Stimulated activated effector memory CD8-positive, alpha-beta T cell treated with anti-CD3 and anti-CD28 coated beads, Interleukin-12 subunit alpha, Interleukin-12 subunit beta, amount 100 ng/mL, for 72 hours (primary cell): ENCODE measurements at regions not wholly inside any gene's neighbourhood (a gene's known extent, or its start where the extent isn't known, plus 50 kb on each side); places are given as distances from the start of the nearest gene placed in this dataset.

ENCODE experiments used
- ATAC-seq: fragments of 150-1000 bp; cut with Tn5 transposase; 2 replicates; pipeline ENCODE4 v1.10.0; 2021
- DNase-seq, 2 donors: peaks; one replicate each; pipeline ENCODE4 v3.0.0; 2021 to 2022; ENCODE audit warnings: low spot score in 2 of 2
- H3K27ac Mint-ChIP-seq: one replicate; pipeline ENCODE4 v1.8.0; 2022; ENCODE audit warnings: mild to moderate bottlenecking, mixed read lengths
- H3K36me3 Mint-ChIP-seq: one replicate; pipeline ENCODE4 v1.8.0; 2022; ENCODE audit warnings: mild to moderate bottlenecking, mixed read lengths
- H3K4me1 Mint-ChIP-seq: one replicate; pipeline ENCODE4 v1.8.0; 2022; ENCODE audit warnings: mixed read lengths
- H3K4me3 Mint-ChIP-seq: one replicate; pipeline ENCODE4 v1.8.0; 2022; ENCODE audit warnings: mild to moderate bottlenecking, mixed read lengths
- H3K9me3 Mint-ChIP-seq: one replicate; pipeline ENCODE4 v1.8.0; 2022; ENCODE audit warnings: mixed read lengths

- H3K36me3 Mint-ChIP-seq = no peaks in the 10 kb centered on the region
- no peak for ATAC-seq
These were observed 179.0 kb downstream of the ADGRA3 start for GRCh38 chr4:22336822-22337221.

GRCh38 chr4:22334155-22334554, 181.7 kb downstream of the ADGRA3 start:
- DNase-seq (no peak), ATAC-seq (no peak)
- Mint-ChIP-seq H3K9me3 (peaks cover 10% of the 10 kb centered on the region), H3K4me3 (no peak overlapping the region), H3K4me1 (no peaks in the 10 kb centered on the region), H3K27ac (no peak overlapping the region), H3K36me3 (no peaks in the 10 kb centered on the region)

More at GRCh38 chr4:22336822-22337221, 179.0 kb downstream of the ADGRA3 start:
- H3K27ac Mint-ChIP-seq = no peak overlapping the region
- H3K9me3 Mint-ChIP-seq = peaks cover 15% of the 10 kb centered on the region
- H3K4me1 Mint-ChIP-seq = no peaks in the 10 kb centered on the region
- no peak for DNase-seq
- no peak overlapping the region for H3K4me3 Mint-ChIP-seq

DNA sequence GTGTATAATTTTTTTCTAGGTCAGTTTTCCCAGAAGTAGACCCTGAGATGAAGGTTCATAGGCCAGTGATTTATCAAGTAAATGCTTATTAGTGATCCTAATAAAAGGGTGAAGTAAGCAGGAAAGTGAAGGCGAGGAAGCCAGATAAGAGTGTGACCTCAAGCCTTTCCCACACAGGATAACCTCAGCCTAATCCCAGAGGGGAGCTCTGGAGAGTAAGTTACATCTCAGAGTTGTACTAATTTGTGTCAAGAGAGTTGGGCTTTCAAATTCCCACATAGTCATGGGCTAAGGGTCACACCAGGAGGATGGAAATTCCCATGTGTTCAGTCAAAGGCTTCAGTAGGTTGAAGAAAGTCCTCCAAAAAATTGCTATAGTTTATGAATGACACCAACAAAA, 191.4 kb downstream of the ADGRA3 start:
- H3K4me1 Mint-ChIP-seq = no peaks in the 10 kb centered on the region
- no peak overlapping the region for H3K27ac Mint-ChIP-seq
- DNase-seq (no peak), ATAC-seq (no peak)
- H3K36me3 Mint-ChIP-seq = no peaks in the 10 kb centered on the region
- H3K4me3 Mint-ChIP-seq = no peak overlapping the region
- peaks cover 24% of the 10 kb centered on the region for H3K9me3 Mint-ChIP-seq

GRCh38 chr4:22323691-22324090, 192.2 kb downstream of the ADGRA3 start:
- Mint-ChIP-seq H3K4me1 (no peaks in the 10 kb centered on the region), H3K4me3 (no peak overlapping the region), H3K36me3 (no peaks in the 10 kb centered on the region), H3K9me3 (peaks cover 24% of the 10 kb centered on the region), H3K27ac (no peak overlapping the region)
- ATAC-seq (no peak), DNase-seq (no peak)

GRCh38 chr4:22322996-22323395, 192.9 kb downstream of the ADGRA3 start:
- Mint-ChIP-seq H3K36me3 (no peaks in the 10 kb centered on the region), H3K27ac (no peak overlapping the region), H3K9me3 (peaks cover 24% of the 10 kb centered on the region), H3K4me1 (no peaks in the 10 kb centered on the region), H3K4me3 (no peak overlapping the region)
- DNase-seq (no peak), ATAC-seq (no peak)

DNA sequence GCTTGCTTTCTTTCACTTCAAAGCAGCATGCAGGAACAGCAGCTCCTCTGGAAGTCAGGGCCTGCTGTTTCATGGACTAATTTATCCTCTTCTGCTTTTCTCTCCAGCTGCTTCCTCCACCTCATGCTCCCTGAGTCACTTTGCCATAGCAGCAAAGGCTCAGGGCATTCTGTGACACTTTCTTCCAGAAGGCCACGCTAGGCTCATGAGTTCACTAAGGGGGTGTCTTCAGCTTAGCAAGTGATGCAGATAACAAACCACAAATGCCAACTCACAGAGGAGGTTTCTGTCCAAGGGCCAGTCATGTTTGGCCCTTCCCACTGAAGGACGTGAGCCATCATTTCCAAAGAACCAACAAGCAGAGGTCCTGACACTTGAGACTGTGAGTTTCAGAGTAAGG, 200.2 kb downstream of the ADGRA3 start:
- no peaks in the 10 kb centered on the region for H3K36me3 Mint-ChIP-seq
- DNase-seq (no peak), ATAC-seq (no peak)
- peaks cover 16% of the 10 kb centered on the region for H3K9me3 Mint-ChIP-seq
- no peak overlapping the region for H3K4me3 Mint-ChIP-seq
- H3K27ac Mint-ChIP-seq = no peak overlapping the region
- no peaks in the 10 kb centered on the region for H3K4me1 Mint-ChIP-seq

DNA sequence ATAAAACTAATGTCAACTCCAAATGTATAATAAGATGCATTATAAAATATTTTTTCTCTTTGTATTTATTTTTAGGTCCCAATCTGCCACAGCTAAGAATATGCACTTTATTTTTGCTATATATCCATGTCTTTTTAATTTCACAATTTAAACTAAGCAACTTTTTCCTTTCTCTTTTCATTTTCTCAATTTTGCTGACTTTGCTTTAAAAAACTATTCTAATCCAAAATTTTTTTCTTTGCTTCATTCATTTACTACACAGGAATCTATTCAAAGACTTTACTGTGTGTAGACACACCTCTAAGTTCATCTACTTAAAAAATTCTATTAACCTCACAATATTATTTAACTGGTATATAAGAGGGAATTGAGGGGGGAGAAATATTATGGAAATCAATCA, 201.9 kb downstream of the ADGRA3 start:
- DNase-seq (no peak), ATAC-seq (no peak)
- Mint-ChIP-seq H3K4me3 (no peak overlapping the region), H3K27ac (no peak overlapping the region), H3K9me3 (peaks cover 12% of the 10 kb centered on the region), H3K4me1 (no peaks in the 10 kb centered on the region), H3K36me3 (no peaks in the 10 kb centered on the region)

- H3K4me1 Mint-ChIP-seq = no peaks in the 10 kb centered on the region
- ATAC-seq = no peak
- H3K27ac Mint-ChIP-seq = no peak overlapping the region
- H3K4me3 Mint-ChIP-seq = no peak overlapping the region
- DNase-seq = no peak
- peaks cover 12% of the 10 kb centered on the region for H3K9me3 Mint-ChIP-seq
- no peaks in the 10 kb centered on the region for H3K36me3 Mint-ChIP-seq
These were observed 203.8 kb downstream of the ADGRA3 start for GRCh38 chr4:22312113-22312512.

GRCh38 chr4:22301253-22301652, 214.6 kb downstream of the ADGRA3 start:
- Mint-ChIP-seq H3K4me1 (no peaks in the 10 kb centered on the region), H3K36me3 (no peaks in the 10 kb centered on the region), H3K4me3 (no peak overlapping the region), H3K27ac (no peak overlapping the region), H3K9me3 (peaks cover 29% of the 10 kb centered on the region)
- DNase-seq = no peak
- no peak for ATAC-seq

GRCh38 chr4:22299678-22300077, 216.2 kb downstream of the ADGRA3 start:
- Mint-ChIP-seq H3K4me1 (no peaks in the 10 kb centered on the region), H3K9me3 (peaks cover 25% of the 10 kb centered on the region), H3K27ac (no peak overlapping the region), H3K4me3 (no peak overlapping the region), H3K36me3 (no peaks in the 10 kb centered on the region)
- ATAC-seq (no peak), DNase-seq (no peak)

DNA sequence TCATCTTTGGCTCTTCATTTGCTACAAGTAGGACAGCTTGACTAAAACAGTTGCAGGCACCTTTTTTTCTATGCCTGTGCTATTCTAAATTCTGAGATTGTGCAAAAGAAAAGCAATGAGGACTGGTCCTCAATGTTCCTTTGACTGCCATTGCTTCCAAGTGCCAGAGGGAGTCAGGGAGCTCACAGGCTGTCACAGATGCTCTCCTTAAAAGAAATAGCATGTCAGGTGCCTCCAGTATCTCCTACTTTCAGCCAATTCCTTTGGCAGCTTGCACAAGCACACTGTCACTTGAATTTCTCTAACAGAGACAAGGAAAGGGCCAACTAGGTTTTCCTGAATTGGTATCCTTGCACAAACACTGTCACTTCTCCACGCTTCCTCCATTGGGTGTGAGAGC, 228.2 kb downstream of the ADGRA3 start:
- peaks cover 15% of the 10 kb centered on the region for H3K9me3 Mint-ChIP-seq
- no peaks in the 10 kb centered on the region for H3K4me1 Mint-ChIP-seq
- no peaks in the 10 kb centered on the region for H3K36me3 Mint-ChIP-seq
- H3K27ac Mint-ChIP-seq = no peak overlapping the region
- DNase-seq (no peak), ATAC-seq (no peak)
- no peak overlapping the region for H3K4me3 Mint-ChIP-seq

DNA sequence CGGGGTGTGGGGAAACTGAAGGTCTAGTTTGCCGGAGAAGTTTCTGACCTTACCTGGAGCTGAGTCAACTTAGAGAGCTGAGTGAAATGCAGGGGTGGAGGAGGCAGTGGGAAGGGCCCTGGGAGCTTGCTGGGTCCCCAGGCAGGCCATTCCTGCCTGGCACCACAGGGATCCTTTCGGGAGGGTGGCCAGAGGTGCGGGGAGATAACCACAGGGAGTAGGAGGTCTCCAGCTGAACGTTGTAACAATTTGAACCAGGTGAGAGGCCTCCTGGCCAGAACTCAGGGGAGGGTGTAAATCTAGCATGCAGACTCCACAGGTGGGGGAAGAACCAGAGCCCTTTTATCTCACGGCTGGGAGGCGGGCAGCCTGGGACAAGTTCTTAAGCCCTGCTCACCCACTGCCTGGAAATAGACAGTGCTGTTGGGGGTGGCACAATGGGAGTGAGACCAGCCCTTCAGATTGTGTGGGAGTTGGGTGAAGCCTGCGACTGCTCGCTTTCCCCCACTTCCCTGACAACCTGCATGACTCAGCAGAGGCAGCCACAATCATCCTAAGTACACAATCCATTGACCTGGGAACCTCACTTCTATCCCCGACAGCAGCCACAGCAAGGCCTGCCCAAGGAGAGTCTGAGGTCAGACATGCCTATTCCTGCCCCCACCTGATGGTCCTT, 247.4 kb downstream of the ADGRA3 start:
- no peaks in the 10 kb centered on the region for H3K4me1 Mint-ChIP-seq
- DNase-seq = no peak
- no peak overlapping the region for H3K4me3 Mint-ChIP-seq
- H3K27ac Mint-ChIP-seq = no peak overlapping the region
- H3K36me3 Mint-ChIP-seq = no peaks in the 10 kb centered on the region
- no peak for ATAC-seq
- peaks cover 25% of the 10 kb centered on the region for H3K9me3 Mint-ChIP-seq

- DNase-seq (no peak), ATAC-seq (no peak)
- Mint-ChIP-seq H3K4me3 (no peak overlapping the region), H3K9me3 (peaks cover 10% of the 10 kb centered on the region), H3K27ac (no peak overlapping the region), H3K36me3 (no peaks in the 10 kb centered on the region), H3K4me1 (no peaks in the 10 kb centered on the region)
These were observed 251.6 kb downstream of the ADGRA3 start for GRCh38 chr4:22264261-22264660.

DNA sequence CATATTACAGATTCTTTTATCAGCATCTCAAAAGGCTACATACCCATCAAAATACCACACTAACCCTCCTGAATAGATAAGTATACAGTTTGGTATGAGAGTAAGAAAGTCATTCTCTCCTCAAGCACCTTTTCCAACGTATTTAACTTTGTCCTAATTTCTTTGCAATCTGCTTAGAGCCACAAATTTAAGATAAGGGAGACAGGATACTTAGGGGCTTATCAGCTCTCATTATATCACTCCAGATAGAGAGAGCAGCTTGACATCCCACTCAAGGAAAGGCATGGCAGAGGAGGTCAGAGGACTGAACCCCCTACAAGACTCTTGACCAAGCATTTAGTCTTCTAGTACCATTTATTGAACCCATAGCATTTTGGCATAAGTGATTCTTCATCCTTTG, 262.4 kb downstream of the ADGRA3 start:
- Mint-ChIP-seq H3K36me3 (no peaks in the 10 kb centered on the region), H3K4me3 (no peak overlapping the region), H3K9me3 (peaks cover 9% of the 10 kb centered on the region), H3K4me1 (no peaks in the 10 kb centered on the region), H3K27ac (no peak overlapping the region)
- DNase-seq (no peak), ATAC-seq (no peak)

GRCh38 chr4:22246847-22247246, 269.0 kb downstream of the ADGRA3 start:
- H3K4me1 Mint-ChIP-seq = no peaks in the 10 kb centered on the region
- DNase-seq (no peak), ATAC-seq (no peak)
- no peak overlapping the region for H3K4me3 Mint-ChIP-seq
- H3K27ac Mint-ChIP-seq = no peak overlapping the region
- H3K9me3 Mint-ChIP-seq = peaks cover 13% of the 10 kb centered on the region
- H3K36me3 Mint-ChIP-seq = no peaks in the 10 kb centered on the region

DNA sequence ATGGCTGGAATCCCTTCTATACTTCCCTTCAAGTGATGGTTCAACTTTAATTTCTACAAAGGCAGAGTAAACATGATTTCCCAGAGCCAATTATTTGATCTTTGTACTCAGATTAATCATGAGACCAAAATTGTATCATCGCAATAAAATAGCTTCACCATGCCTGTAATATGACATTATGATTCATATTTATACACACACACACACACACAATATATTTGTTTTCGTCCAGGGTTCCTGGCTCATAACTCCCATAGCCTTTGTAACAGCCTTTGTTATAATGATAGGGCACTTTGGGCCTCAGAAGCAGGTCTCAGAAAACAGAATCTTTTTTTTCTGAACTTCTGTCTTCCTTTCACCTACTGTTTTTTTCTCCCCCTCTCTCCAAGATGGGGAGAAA, 270.6 kb downstream of the ADGRA3 start:
- peaks cover 13% of the 10 kb centered on the region for H3K9me3 Mint-ChIP-seq
- ATAC-seq = no peak

DNA sequence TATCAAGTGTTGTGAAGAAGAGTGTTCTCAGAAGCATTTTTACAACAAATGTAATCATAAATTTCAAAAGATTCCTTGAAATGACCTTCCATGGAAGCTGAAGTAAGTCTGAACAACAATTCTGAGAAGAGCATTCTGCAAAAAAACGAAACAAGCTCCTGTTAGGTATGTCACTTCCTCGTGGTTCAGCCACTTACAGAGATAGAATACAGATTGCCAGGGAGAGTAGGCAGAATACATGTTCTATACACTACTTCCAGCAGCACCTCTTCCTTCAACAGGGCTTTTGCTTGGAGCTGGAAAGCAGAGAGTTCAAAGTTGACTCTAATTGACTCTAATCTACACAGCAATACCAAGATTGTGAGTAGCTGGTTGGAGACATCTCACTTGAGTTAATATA, 274.5 kb downstream of the ADGRA3 start:
- Mint-ChIP-seq H3K27ac (no peak overlapping the region), H3K4me1 (no peaks in the 10 kb centered on the region), H3K9me3 (peaks cover 14% of the 10 kb centered on the region), H3K4me3 (no peak overlapping the region), H3K36me3 (no peaks in the 10 kb centered on the region)
- no peak for DNase-seq
- no peak for ATAC-seq

More for the DNA sequence above, 270.6 kb downstream of the ADGRA3 start:
- H3K36me3 Mint-ChIP-seq = no peaks in the 10 kb centered on the region
- no peak for DNase-seq
- H3K4me1 Mint-ChIP-seq = no peaks in the 10 kb centered on the region
- no peak overlapping the region for H3K4me3 Mint-ChIP-seq
- H3K27ac Mint-ChIP-seq = no peak overlapping the region
